ENCODE measurements at regions not wholly inside any gene's neighbourhood (a gene's known extent, or its start where the extent isn't known, plus 50 kb on each side); places are given as distances from the start of the nearest gene placed in this dataset.

DNA sequence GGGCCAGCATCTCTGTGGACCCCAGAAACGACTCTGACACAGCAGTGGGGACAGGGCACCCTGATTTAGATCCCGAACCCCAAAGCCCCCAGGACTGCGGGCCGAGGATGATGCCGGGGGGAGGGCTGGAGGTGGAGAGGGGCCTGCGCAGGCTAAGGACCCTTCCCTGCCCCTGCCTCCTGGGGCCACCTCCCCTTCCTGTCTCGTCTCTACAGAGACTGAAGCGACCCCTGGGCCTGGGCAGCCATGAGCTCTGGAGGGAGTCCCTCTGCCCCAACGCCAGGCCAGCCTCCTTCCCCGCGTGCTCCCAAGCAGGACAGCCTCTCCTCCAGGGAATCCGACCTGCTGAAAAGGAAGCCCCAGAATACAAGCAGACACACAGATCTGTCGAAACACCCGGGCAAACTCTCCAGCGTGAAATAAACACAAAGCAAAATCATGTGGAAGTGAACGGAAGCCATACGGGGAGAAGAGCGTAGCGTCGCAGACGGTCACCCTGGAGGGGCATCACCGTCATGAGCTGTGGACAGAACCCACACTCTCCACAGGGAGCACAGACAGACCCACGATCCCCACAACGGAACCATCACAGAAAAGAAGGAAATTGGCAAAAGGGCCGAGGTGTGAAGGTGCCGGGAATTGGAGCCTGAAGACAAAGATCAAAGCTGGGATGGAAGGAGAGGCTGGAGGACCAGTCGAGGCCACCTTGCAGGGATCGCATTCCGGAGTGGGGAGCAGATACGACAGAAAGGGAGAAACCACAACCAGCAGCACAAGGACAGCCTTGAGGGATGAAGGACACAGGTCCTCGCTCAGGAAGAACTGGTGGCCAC lies 51.0 kb upstream of the CTDP1 start:
- TF ChIP-seq, protein P1, sequence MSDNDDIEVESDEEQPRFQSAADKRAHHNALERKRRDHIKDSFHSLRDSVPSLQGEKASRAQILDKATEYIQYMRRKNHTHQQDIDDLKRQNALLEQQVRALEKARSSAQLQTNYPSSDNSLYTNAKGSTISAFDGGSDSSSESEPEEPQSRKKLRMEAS (IDR thresholded peaks at IDR 0.05): no peak
- TF ChIP-seq EGR1 (IDR thresholded peaks at IDR 0.05; ENCODE audit: low read depth) (no peak), ZFX (IDR thresholded peaks at IDR 0.05) (no peak), POLR2A (IDR thresholded peaks at IDR 0.05; ENCODE audit: borderline replicate concordance, extremely low read depth, insufficient read depth, insufficient read length) (no peak), ELF1 (IDR thresholded peaks at IDR 0.05; ENCODE audit: borderline replicate concordance, low read depth) (no peak), EZH2phosphoT487 (IDR thresholded peaks at IDR 0.05; ENCODE audit: borderline replicate concordance) (no peak), SIN3A (IDR thresholded peaks at IDR 0.05; ENCODE audit: low read depth) (no peak), EZH2 (IDR thresholded peaks at IDR 0.05) (no peak), POLR2AphosphoS5 (IDR thresholded peaks at IDR 0.05; ENCODE audit: low read depth, low read length) (no peak), SP1 (IDR thresholded peaks at IDR 0.05; ENCODE audit: low read depth) (no peak), JUND (IDR thresholded peaks at IDR 0.05) (no peak)
- TF ChIP-seq, protein P2, sequence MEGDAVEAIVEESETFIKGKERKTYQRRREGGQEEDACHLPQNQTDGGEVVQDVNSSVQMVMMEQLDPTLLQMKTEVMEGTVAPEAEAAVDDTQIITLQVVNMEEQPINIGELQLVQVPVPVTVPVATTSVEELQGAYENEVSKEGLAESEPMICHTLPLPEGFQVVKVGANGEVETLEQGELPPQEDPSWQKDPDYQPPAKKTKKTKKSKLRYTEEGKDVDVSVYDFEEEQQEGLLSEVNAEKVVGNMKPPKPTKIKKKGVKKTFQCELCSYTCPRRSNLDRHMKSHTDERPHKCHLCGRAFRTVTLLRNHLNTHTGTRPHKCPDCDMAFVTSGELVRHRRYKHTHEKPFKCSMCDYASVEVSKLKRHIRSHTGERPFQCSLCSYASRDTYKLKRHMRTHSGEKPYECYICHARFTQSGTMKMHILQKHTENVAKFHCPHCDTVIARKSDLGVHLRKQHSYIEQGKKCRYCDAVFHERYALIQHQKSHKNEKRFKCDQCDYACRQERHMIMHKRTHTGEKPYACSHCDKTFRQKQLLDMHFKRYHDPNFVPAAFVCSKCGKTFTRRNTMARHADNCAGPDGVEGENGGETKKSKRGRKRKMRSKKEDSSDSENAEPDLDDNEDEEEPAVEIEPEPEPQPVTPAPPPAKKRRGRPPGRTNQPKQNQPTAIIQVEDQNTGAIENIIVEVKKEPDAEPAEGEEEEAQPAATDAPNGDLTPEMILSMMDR (IDR thresholded peaks at IDR 0.05 in 2 of 3, conservative IDR thresholded peaks at IDR 0.05 in 1 of 3; ENCODE audit: borderline replicate concordance in 1 of 3, insufficient read depth in 1 of 3, low read depth in 2 of 3, low read length in 2 of 3): no peak
- TF ChIP-seq, protein P3, sequence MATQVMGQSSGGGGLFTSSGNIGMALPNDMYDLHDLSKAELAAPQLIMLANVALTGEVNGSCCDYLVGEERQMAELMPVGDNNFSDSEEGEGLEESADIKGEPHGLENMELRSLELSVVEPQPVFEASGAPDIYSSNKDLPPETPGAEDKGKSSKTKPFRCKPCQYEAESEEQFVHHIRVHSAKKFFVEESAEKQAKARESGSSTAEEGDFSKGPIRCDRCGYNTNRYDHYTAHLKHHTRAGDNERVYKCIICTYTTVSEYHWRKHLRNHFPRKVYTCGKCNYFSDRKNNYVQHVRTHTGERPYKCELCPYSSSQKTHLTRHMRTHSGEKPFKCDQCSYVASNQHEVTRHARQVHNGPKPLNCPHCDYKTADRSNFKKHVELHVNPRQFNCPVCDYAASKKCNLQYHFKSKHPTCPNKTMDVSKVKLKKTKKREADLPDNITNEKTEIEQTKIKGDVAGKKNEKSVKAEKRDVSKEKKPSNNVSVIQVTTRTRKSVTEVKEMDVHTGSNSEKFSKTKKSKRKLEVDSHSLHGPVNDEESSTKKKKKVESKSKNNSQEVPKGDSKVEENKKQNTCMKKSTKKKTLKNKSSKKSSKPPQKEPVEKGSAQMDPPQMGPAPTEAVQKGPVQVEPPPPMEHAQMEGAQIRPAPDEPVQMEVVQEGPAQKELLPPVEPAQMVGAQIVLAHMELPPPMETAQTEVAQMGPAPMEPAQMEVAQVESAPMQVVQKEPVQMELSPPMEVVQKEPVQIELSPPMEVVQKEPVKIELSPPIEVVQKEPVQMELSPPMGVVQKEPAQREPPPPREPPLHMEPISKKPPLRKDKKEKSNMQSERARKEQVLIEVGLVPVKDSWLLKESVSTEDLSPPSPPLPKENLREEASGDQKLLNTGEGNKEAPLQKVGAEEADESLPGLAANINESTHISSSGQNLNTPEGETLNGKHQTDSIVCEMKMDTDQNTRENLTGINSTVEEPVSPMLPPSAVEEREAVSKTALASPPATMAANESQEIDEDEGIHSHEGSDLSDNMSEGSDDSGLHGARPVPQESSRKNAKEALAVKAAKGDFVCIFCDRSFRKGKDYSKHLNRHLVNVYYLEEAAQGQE (IDR thresholded peaks at IDR 0.05; ENCODE audit: low read depth): no peak
- TF ChIP-seq, protein P4, sequence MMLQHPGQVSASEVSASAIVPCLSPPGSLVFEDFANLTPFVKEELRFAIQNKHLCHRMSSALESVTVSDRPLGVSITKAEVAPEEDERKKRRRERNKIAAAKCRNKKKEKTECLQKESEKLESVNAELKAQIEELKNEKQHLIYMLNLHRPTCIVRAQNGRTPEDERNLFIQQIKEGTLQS (IDR thresholded peaks at IDR 0.05): no peak
